Lower leg skin (tissue), 4 donors: ENCODE measurements at regions not wholly inside any gene's neighbourhood (a gene's known extent, or its start where the extent isn't known, plus 50 kb on each side); places are given as distances from the start of the nearest gene placed in this dataset.

Experiments
- DNase-seq, 2 donors: peaks; one replicate each; pipeline ENCODE4 v3.0.0-alpha.2; 2019; ENCODE audit warnings: low spot score in 2 of 2
- H3K4me3 ChIP-seq: fragments of 200-600 bp; sonication (generic); 2 replicates; pipeline ENCODE4 v1.5.1; 2017; ENCODE audit warnings: mild to moderate bottlenecking, low read depth; ENCODE audit not compliant: poor library complexity, severe bottlenecking
- CTCF ChIP-seq, 3 donors: fragments of 450-650 bp; IDR thresholded peaks; one replicate each; pipeline ENCODE4 v1.5.1; 2016; ENCODE audit warnings: antibody characterized with exemption in 3 of 3, mild to moderate bottlenecking in 3 of 3, moderate library complexity in 2 of 3
- POLR2A ChIP-seq, 2 donors: fragments of 450-650 bp; IDR thresholded peaks; one replicate each; pipeline ENCODE4 v1.6.1; 2016 to 2017; ENCODE audit warnings: antibody characterized with exemption in 2 of 2, mild to moderate bottlenecking in 1 of 2, moderate library complexity in 1 of 2
- WGBS, 2 donors: methylation state at CpG; one replicate each; pipeline ENCODE4 v1.1.5; 2018; 5-methylcytosine and 5-hydroxymethylcytosine counted together
- intact Hi-C: fragments of 100-400 bp; cut with DNase I; formaldehyde crosslinking; loops from one replicate; pipeline ENCODE4 v1.15.0; 2023; ENCODE audit warnings: low total_unique reads

GRCh38 chrX:10945498-10945897 is 165.6 kb upstream of the HCCS start:
- TF ChIP-seq CTCF (IDR thresholded peaks at IDR 0.05) = no peak
- no peak for TF ChIP-seq POLR2A (IDR thresholded peaks at IDR 0.05)
- no peak overlapping the region for H3K4me3 ChIP-seq
- WGBS, 2 donors = 28 to 34% methylated on average over 4 of the region's 4 CpGs
- no peak for DNase-seq
- intact Hi-C loops = no loop called here

DNA sequence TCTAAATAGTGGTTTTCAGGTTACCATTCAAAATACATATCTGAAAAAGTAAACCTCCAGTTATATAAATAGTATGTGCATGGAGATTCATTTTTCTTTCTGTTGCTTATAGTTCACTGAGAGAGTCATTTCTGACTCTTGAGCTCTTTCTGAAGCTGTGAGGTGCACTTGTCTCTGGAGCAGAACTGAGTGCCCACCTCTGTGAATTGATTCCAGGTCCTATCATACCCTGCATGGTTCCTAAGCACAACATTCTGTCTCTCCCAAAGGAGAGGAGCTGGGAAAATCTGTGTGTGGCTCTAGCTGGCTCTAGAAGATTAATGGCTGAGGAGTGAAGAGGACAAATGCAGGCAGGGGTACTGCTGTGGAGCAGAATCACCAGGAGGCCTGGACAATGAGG is 161.6 kb upstream of the HCCS start:
- intact Hi-C loops = no loop called here
- DNase-seq = no peak
- H3K4me3 ChIP-seq = no peak overlapping the region
- TF ChIP-seq CTCF (IDR thresholded peaks at IDR 0.05) = no peak
- TF ChIP-seq POLR2A (IDR thresholded peaks at IDR 0.05) = no peak

GRCh38 chrX:10952619-10953018 is 158.5 kb upstream of the HCCS start:
- intact Hi-C loops = no loop called here
- TF ChIP-seq POLR2A (IDR thresholded peaks at IDR 0.05) = no peak
- no peak for TF ChIP-seq CTCF (IDR thresholded peaks at IDR 0.05)
- no peak overlapping the region for H3K4me3 ChIP-seq
- 38 to 56% methylated on average over 5 of the region's 5 CpGs for WGBS, 2 donors
- DNase-seq = no peak

DNA sequence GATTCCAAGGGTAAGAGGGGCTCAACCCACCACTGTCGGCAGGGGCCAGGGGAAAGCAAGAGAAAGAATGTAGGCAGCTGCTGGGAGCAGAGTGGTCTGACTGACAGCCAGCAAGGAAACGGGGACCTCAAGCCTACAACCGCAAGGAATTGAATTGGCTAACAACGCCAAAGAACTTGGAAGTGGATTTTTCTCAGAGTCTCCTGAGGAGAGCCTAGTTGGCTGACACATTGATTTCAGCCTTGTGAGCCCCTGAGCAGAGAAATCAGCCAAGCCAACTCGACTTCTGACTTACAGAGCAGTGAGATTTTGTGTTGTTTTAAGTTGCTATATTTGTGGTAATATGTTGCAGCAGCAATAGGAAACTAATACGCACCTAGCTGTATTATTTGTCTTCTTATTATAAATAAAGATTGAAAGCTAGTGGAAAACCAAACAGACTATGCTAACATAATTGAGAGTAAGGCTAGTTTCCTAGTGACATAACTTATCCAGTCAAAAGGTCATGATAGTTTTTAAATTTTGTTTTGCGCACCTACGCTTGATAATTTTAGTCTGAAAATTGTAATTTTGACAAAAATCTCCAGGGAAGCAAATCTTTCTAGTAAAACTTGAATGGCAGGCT is 145.8 kb upstream of the HCCS start:
- 81 to 92% methylated on average over 8 of the region's 8 CpGs for WGBS, 2 donors
- no peak for DNase-seq
- TF ChIP-seq CTCF (IDR thresholded peaks at IDR 0.05) (no peak), POLR2A (IDR thresholded peaks at IDR 0.05) (no peak)
- no peak overlapping the region for H3K4me3 ChIP-seq
- intact Hi-C loops = no loop called here

DNA sequence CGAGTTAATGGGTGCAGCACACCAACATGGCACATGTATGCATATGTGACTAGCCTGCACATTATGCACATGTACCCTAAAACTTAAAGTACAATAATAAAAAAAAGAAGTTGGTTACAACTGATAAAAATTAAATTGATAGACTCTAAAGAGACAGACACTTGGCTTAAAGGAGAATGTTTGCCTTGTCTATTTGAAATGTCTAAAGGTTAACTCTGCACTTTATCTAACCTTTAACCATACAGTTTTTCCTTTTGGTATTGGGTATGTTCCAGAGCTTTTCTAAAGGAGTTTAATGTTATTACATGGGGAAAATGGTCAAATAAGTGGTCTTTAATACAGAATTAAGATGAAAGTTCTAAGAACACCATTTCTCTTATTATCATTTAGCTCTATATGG is 145.1 kb upstream of the HCCS start:
- DNase-seq = no peak
- TF ChIP-seq POLR2A (IDR thresholded peaks at IDR 0.05) (no peak), CTCF (IDR thresholded peaks at IDR 0.05) (no peak)
- intact Hi-C loops = no loop called here
- WGBS, 2 donors = 76 to 80% methylated on average over 1 of the region's 1 CpG
- no peak overlapping the region for H3K4me3 ChIP-seq

GRCh38 chrX:10971176-10971575 is 140.0 kb upstream of the HCCS start:
- DNase-seq = no peak
- TF ChIP-seq POLR2A (IDR thresholded peaks at IDR 0.05) = no peak
- no peak for TF ChIP-seq CTCF (IDR thresholded peaks at IDR 0.05)
- intact Hi-C loops = loop anchor here (5.0 kb wide), 1 partner anchor 201 kb away; no protein-coding TSS in a partner anchor
- H3K4me3 ChIP-seq = no peak overlapping the region
- 61 to 79% methylated on average over 1 of the region's 1 CpG for WGBS, 2 donors
